Keratinocyte (primary cell): ENCODE measurements at regions not wholly inside any gene's neighbourhood (a gene's known extent, or its start where the extent isn't known, plus 50 kb on each side); places are given as distances from the start of the nearest gene placed in this dataset.

Experiments
- DNase-seq: peaks from one replicate; pipeline ENCODE4 v3.0.0-alpha.2; 2011; ENCODE audit warnings: low read depth, missing footprints, low spot score
- FAIRE-seq: peaks from 2 replicates; lab custom pipeline; 2011; peaks lifted over from hg19 to GRCh38; lab: Jason Lieb, UNC
- H2AFZ ChIP-seq: 2 replicates; pipeline ENCODE4 v1.6.0; 2012; ENCODE audit warnings: low read length, control low read depth, inconsistent platforms; ENCODE audit not compliant: control insufficient read depth
- H3K27ac ChIP-seq: 2 replicates; pipeline ENCODE4 v1.5.1; 2011; ENCODE audit warnings: low read length; ENCODE audit not compliant: control insufficient read depth, insufficient read depth
- H3K27me3 ChIP-seq: 3 replicates; pipeline ENCODE4 v1.6.0; 2011; ENCODE audit warnings: low read length; ENCODE audit not compliant: control insufficient read depth, insufficient read depth; ENCODE audit errors: extremely low read depth
- H3K36me3 ChIP-seq, 2 experiments: 2 replicates in 1 of 2; 3 replicates in 1 of 2; pipeline ENCODE4 v1.5.1; 2011; ENCODE audit warnings: low read length in 2 of 2, mild to moderate bottlenecking in 1 of 2; ENCODE audit not compliant: control insufficient read depth in 2 of 2, insufficient read depth in 2 of 2; ENCODE audit errors: extremely low read depth in 1 of 2
- H3K4me1 ChIP-seq: 3 replicates; pipeline ENCODE4 v1.5.1; 2011; ENCODE audit warnings: low read length; ENCODE audit not compliant: control insufficient read depth, insufficient read depth; ENCODE audit errors: extremely low read depth
- H3K4me2 ChIP-seq: 3 replicates; pipeline ENCODE4 v1.6.0; 2011; ENCODE audit warnings: low read depth, low read length; ENCODE audit not compliant: control insufficient read depth, insufficient read depth; ENCODE audit errors: extremely low read depth
- H3K4me3 ChIP-seq, 3 experiments: fragments of 200-600 bp in 1 of 3; sonication (generic) in 1 of 3; 2 replicates in 2 of 3; 3 replicates in 1 of 3; pipeline ENCODE4 v1.5.1; 2011 to 2016; ENCODE audit warnings: low read length in 3 of 3, mild to moderate bottlenecking in 3 of 3, control low read depth in 2 of 3, inconsistent platforms in 1 of 3, low read depth in 1 of 3, mixed read lengths in 1 of 3, mixed run types in 1 of 3, moderate library complexity in 1 of 3; ENCODE audit not compliant: control insufficient read depth in 2 of 3, insufficient read depth in 2 of 3; ENCODE audit errors: extremely low read depth in 1 of 3
- H3K79me2 ChIP-seq: 2 replicates; pipeline ENCODE4 v1.6.0; 2012; ENCODE audit warnings: low read length; ENCODE audit not compliant: control insufficient read depth, insufficient read depth
- H3K9ac ChIP-seq: 3 replicates; pipeline ENCODE4 v1.6.0; 2011; ENCODE audit warnings: low read length; ENCODE audit not compliant: control insufficient read depth, insufficient read depth; ENCODE audit errors: extremely low read depth
- H3K9me1 ChIP-seq: 3 replicates; pipeline ENCODE4 v1.6.0; 2011; ENCODE audit warnings: low read length; ENCODE audit not compliant: control insufficient read depth, insufficient read depth; ENCODE audit errors: extremely low read depth
- H3K9me3 ChIP-seq: 2 replicates; pipeline ENCODE4 v1.5.1; 2012; ENCODE audit warnings: low read depth, low read length; ENCODE audit not compliant: control insufficient read depth
- H4K20me1 ChIP-seq: 3 replicates; pipeline ENCODE4 v1.6.0; 2011; ENCODE audit warnings: low read length; ENCODE audit not compliant: control insufficient read depth, insufficient read depth; ENCODE audit errors: extremely low read depth
- CTCF ChIP-seq, 3 experiments: IDR thresholded peaks in 1 of 3; conservative IDR thresholded peaks in 1 of 3; optimal IDR thresholded peaks in 1 of 3; 2 replicates in 2 of 3; 3 replicates in 1 of 3; pipeline versions ENCODE3 to v1.5.1; 2011; ENCODE audit warnings: low read length in 3 of 3, mild to moderate bottlenecking in 3 of 3, moderate library complexity in 2 of 3, control low read depth in 1 of 3, inconsistent platforms in 1 of 3; ENCODE audit not compliant: insufficient read depth in 2 of 3; ENCODE audit errors: extremely low read depth in 1 of 3
- EZH2 ChIP-seq: IDR thresholded peaks from one replicate; pipeline ENCODE4 v1.6.1; 2012; ENCODE audit warnings: inconsistent platforms, mild to moderate bottlenecking, low read length, moderate library complexity
- dilution Hi-C: fragments of 300-500 bp; cut with MboI; formaldehyde crosslinking; loops from one replicate; pipeline ENCODE4 v1.7.0; 2020; ENCODE audit warnings: low sequenced_read_pairs; ENCODE audit not compliant: extremely low pct_ligation_motif_present

DNA sequence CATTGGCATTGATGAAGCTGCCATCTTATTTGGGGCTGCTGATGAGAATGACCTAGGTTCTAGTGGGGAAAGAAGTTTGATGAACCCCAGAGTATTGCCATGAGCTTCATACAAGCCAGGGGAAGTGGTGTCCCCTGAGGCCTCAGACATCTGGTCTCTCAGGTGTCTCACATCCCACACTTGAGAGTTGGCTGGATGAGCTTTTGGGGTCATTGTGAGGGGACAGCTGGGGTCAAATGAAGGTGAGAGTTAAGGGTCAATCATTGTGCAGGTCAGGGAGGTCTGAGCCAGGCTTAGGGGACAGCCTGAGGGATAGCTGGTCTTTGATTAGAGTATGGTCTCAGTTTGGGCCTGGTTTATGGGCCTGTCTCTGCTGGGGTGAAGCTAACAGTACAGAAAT is 336.5 kb downstream of the CYP26B1 start:
- Histone ChIP-seq H3K27ac (no peak overlapping the region), H3K4me2 (no peak overlapping the region), H3K4me3 (no peak overlapping the region), H3K9me3 (no peaks in the 10 kb centered on the region), H3K36me3 (no peaks in the 10 kb centered on the region), H3K9me1 (no peaks in the 10 kb centered on the region), H3K27me3 (peaks cover 31% of the 10 kb centered on the region), H3K79me2 (no peaks in the 10 kb centered on the region), H4K20me1 (no peaks in the 10 kb centered on the region), H2AFZ (no peak overlapping the region), H3K9ac (no peak overlapping the region), H3K4me1 (no peaks in the 10 kb centered on the region)
- DNase-seq (no peak), FAIRE-seq (no peak)
- dilution Hi-C loops: no loop called here
- TF ChIP-seq EZH2 (no peak), CTCF (optimal IDR thresholded peaks at IDR 0.05 in 1 of 3, IDR thresholded peaks at IDR 0.05 in 1 of 3, conservative IDR thresholded peaks at IDR 0.05 in 1 of 3; ENCODE audit: extremely low read depth in 1 of 3, insufficient read depth in 2 of 3, low read length in 3 of 3) (no peak)

- Histone ChIP-seq H3K9ac (no peak overlapping the region), H3K9me1 (no peaks in the 10 kb centered on the region), H3K4me3 (no peak overlapping the region), H3K4me2 (no peak overlapping the region), H3K4me1 (no peaks in the 10 kb centered on the region), H3K27me3 (peaks cover 10% of the 10 kb centered on the region), H3K9me3 (no peaks in the 10 kb centered on the region), H3K79me2 (no peaks in the 10 kb centered on the region), H3K27ac (no peak overlapping the region), H4K20me1 (no peaks in the 10 kb centered on the region), H2AFZ (no peak overlapping the region), H3K36me3 (no peaks in the 10 kb centered on the region)
- dilution Hi-C loops: no loop called here
- FAIRE-seq (no peak), DNase-seq (no peak)
- no peak for TF ChIP-seq CTCF (optimal IDR thresholded peaks at IDR 0.05 in 1 of 3, IDR thresholded peaks at IDR 0.05 in 1 of 3, conservative IDR thresholded peaks at IDR 0.05 in 1 of 3; ENCODE audit: extremely low read depth in 1 of 3, insufficient read depth in 2 of 3, low read length in 3 of 3)
- TF ChIP-seq EZH2: no peak
These were observed 339.8 kb downstream of the CYP26B1 start for GRCh38 chr2:71807581-71808451.
